HS-5 (cell line): ENCODE measurements at regions not wholly inside any gene's neighbourhood (a gene's known extent, or its start where the extent isn't known, plus 50 kb on each side); places are given as distances from the start of the nearest gene placed in this dataset.
"Not testable (repeated sequence)": the region's sequence is repeated elsewhere in the genome, so short reads cannot be mapped to it uniquely, and the experiment has no call there.

Source experiments
- DNase-seq: peaks from one replicate; pipeline ENCODE4 v3.0.0-alpha.2; 2012; ENCODE audit warnings: low read depth

- DNase-seq = no peak
These were observed 674.6 kb upstream of the ZNF608 start for GRCh38 chr5:125421006-125421405.

GRCh38 chr5:125422342-125422741 lies 675.9 kb upstream of the ZNF608 start:
- DNase-seq = no peak

GRCh38 chr5:125424402-125425141 lies 678.1 kb upstream of the ZNF608 start:
- DNase-seq = no peak

GRCh38 chr5:125429498-125429897 lies 683.1 kb upstream of the ZNF608 start:
- no peak for DNase-seq

GRCh38 chr5:125433457-125433856 lies 687.0 kb upstream of the ZNF608 start:
- no peak for DNase-seq

GRCh38 chr5:125439243-125439642 lies 692.8 kb upstream of the ZNF608 start:
- no peak for DNase-seq

GRCh38 chr5:125440905-125441304 lies 694.5 kb upstream of the ZNF608 start:
- DNase-seq = no peak

- peak; percentile 5 for DNase-seq
These were observed 700.5 kb upstream of the ZNF608 start for GRCh38 chr5:125446986-125447385.

- no peak for DNase-seq
These were observed 704.3 kb upstream of the ZNF608 start for GRCh38 chr5:125450771-125451170.

GRCh38 chr5:125451622-125452021 lies 705.2 kb upstream of the ZNF608 start:
- no peak for DNase-seq

- DNase-seq = no peak
These were observed 706.6 kb upstream of the ZNF608 start for GRCh38 chr5:125452991-125453390.

GRCh38 chr5:125455041-125455440 lies 708.6 kb upstream of the ZNF608 start:
- DNase-seq = no peak

GRCh38 chr5:125456005-125456404 lies 709.6 kb upstream of the ZNF608 start:
- not testable (repeated sequence) for DNase-seq

GRCh38 chr5:125457617-125458016 lies 711.2 kb upstream of the ZNF608 start:
- no peak for DNase-seq

- DNase-seq = not testable (repeated sequence)
These were observed 712.5 kb upstream of the ZNF608 start for GRCh38 chr5:125458949-125459348.

GRCh38 chr5:125461641-125462072 lies 715.2 kb upstream of the ZNF608 start:
- no peak for DNase-seq

GRCh38 chr5:125463466-125464092 lies 717.1 kb upstream of the ZNF608 start:
- no peak for DNase-seq

- DNase-seq = no peak
These were observed 718.5 kb upstream of the ZNF608 start for GRCh38 chr5:125464847-125465432.

GRCh38 chr5:125465703-125466102 lies 719.3 kb upstream of the ZNF608 start:
- no peak for DNase-seq

GRCh38 chr5:125467222-125467621 lies 720.8 kb upstream of the ZNF608 start:
- DNase-seq = no peak

GRCh38 chr5:125470280-125470902 lies 724.0 kb upstream of the ZNF608 start:
- no peak for DNase-seq

- DNase-seq = peak; percentile 16
These were observed 730.6 kb upstream of the ZNF608 start for GRCh38 chr5:125476901-125477585.
